HG03139 (cell line): ENCODE measurements at regions not wholly inside any gene's neighbourhood (a gene's known extent, or its start where the extent isn't known, plus 50 kb on each side); places are given as distances from the start of the nearest gene placed in this dataset.

Source experiments
- ATAC-seq: cut with Tn5 transposase; IDR thresholded peaks from one replicate; pipeline ENCODE4 v1.9.1; 2021; ENCODE audit not compliant: unreplicated experiment

GRCh38 chr15:100781961-100782530, 97.6 kb upstream of the ALDH1A3 start:
- no peak for ATAC-seq

- ATAC-seq, result no peak
These were observed 96.3 kb upstream of the ALDH1A3 start for GRCh38 chr15:100783291-100783690.

- ATAC-seq, result no peak
These were observed 95.7 kb upstream of the ALDH1A3 start for GRCh38 chr15:100783760-100784492.

GRCh38 chr15:100784493-100785180, 95.0 kb upstream of the ALDH1A3 start:
- ATAC-seq, result no peak

GRCh38 chr15:100785181-100786138, 94.2 kb upstream of the ALDH1A3 start:
- no peak for ATAC-seq

GRCh38 chr15:100786139-100786531, 93.5 kb upstream of the ALDH1A3 start:
- ATAC-seq, result no peak

- ATAC-seq, result no peak
These were observed 92.6 kb upstream of the ALDH1A3 start for GRCh38 chr15:100786901-100787566.

GRCh38 chr15:100787567-100788417, 91.8 kb upstream of the ALDH1A3 start:
- ATAC-seq, result no peak

- ATAC-seq, result no peak
These were observed 91.1 kb upstream of the ALDH1A3 start for GRCh38 chr15:100788418-100789105.

- no peak for ATAC-seq
These were observed 88.8 kb upstream of the ALDH1A3 start for GRCh38 chr15:100790786-100791265.

GRCh38 chr15:100794008-100794407, 85.6 kb upstream of the ALDH1A3 start:
- no peak for ATAC-seq

GRCh38 chr15:100801256-100801900, 78.3 kb upstream of the ALDH1A3 start:
- ATAC-seq, result no peak

- no peak for ATAC-seq
These were observed 77.0 kb upstream of the ALDH1A3 start for GRCh38 chr15:100802421-100803170.

- ATAC-seq, result no peak
These were observed 76.5 kb upstream of the ALDH1A3 start for GRCh38 chr15:100803171-100803440.

- no peak for ATAC-seq
These were observed 73.5 kb upstream of the ALDH1A3 start for GRCh38 chr15:100806157-100806556.

GRCh38 chr15:100807028-100807427, 72.6 kb upstream of the ALDH1A3 start:
- ATAC-seq, result no peak

GRCh38 chr15:100808691-100809090, 70.9 kb upstream of the ALDH1A3 start:
- ATAC-seq, result no peak

- no peak for ATAC-seq
These were observed 70.5 kb upstream of the ALDH1A3 start for GRCh38 chr15:100809151-100809550.
